Lung (tissue), 11 donors: ENCODE measurements at regions not wholly inside any gene's neighbourhood (a gene's known extent, or its start where the extent isn't known, plus 50 kb on each side); places are given as distances from the start of the nearest gene placed in this dataset.

ENCODE experiments used
- ATAC-seq: fragments of 200-7000 bp; cut with Tn5 transposase; one replicate; pipeline ENCODE4 v1.9.1; 2020; ENCODE audit warnings: moderate number of reproducible peaks; ENCODE audit not compliant: insufficient read depth, low FRiP score
- DNase-seq, 3 donors: peaks; one replicate each; pipeline ENCODE4 v3.0.0-alpha.2; 2013 to 2017
- H3K27ac ChIP-seq, 2 donors: one replicate each; pipeline ENCODE4 v1.5.1; 2013; ENCODE audit warnings: mild to moderate bottlenecking in 2 of 2, moderate library complexity in 2 of 2, control low read depth in 1 of 2, inconsistent platforms in 1 of 2, low read depth in 1 of 2, low read length in 1 of 2
- H3K27me3 ChIP-seq, 3 donors: one replicate each; pipeline ENCODE4 v1.5.1; 2013; ENCODE audit warnings: low read length in 2 of 3; ENCODE audit not compliant: control insufficient read depth in 3 of 3, insufficient read depth in 3 of 3
- H3K36me3 ChIP-seq, 4 donors: one replicate each; pipeline ENCODE4 v1.5.1; 2013; ENCODE audit warnings: low read length in 4 of 4, mild to moderate bottlenecking in 1 of 4, moderate library complexity in 1 of 4; ENCODE audit not compliant: control insufficient read depth in 4 of 4, insufficient read depth in 4 of 4
- H3K4me1 ChIP-seq, 5 donors: one replicate each; pipeline ENCODE4 v1.5.1; 2013; ENCODE audit warnings: low read length in 5 of 5, mild to moderate bottlenecking in 2 of 5, moderate library complexity in 1 of 5; ENCODE audit not compliant: control insufficient read depth in 5 of 5, insufficient read depth in 5 of 5
- H3K4me3 ChIP-seq: one replicate; pipeline ENCODE4 v1.5.1; 2013; ENCODE audit warnings: mild to moderate bottlenecking, control low read depth, moderate library complexity
- H3K9ac ChIP-seq, 2 donors: one replicate each; pipeline ENCODE4 v1.5.1; 2013; ENCODE audit warnings: low read length in 2 of 2, control low read depth in 1 of 2; ENCODE audit not compliant: insufficient read depth in 1 of 2
- H3K9me3 ChIP-seq, 4 donors: one replicate each; pipeline ENCODE4 v1.5.1; 2013; ENCODE audit warnings: low read length in 3 of 4, mild to moderate bottlenecking in 1 of 4, moderate library complexity in 1 of 4; ENCODE audit not compliant: control insufficient read depth in 4 of 4, insufficient read depth in 3 of 4
- CTCF ChIP-seq: IDR thresholded peaks from 2 replicates; pipeline ENCODE4 v1.5.1; 2012; ENCODE audit warnings: mild to moderate bottlenecking; ENCODE audit errors: control extremely low read depth, extremely low read depth
- WGBS, 2 donors: extraction: QIAGEN DNeasy Blood & Tissue Kit; methylation state at CpG; one replicate each; pipeline ENCODE4 v1.1.7; 2013; 5-methylcytosine and 5-hydroxymethylcytosine counted together
- donor health status: control.
- donor health status: control.
- donor health status: Bipolar disorder and iron deficiency.
- donor health status: healthy.
- donor health status: DM: yes; HTN: yes; CAD: no.

GRCh38 chr9:1761807-1762206, 253.3 kb upstream of the SMARCA2 start:
- WGBS, 2 donors = 76 to 78% methylated on average over 4 of the region's 4 CpGs
- no peaks in the 10 kb centered on the region for H3K27me3 ChIP-seq

GRCh38 chr9:1766042-1766441, 249.1 kb upstream of the SMARCA2 start:
- DNase-seq = no peak
- Histone ChIP-seq H3K4me3 (no peak overlapping the region), H3K27me3 (no peaks in the 10 kb centered on the region), H3K9me3 (peaks cover 0 to 4% (median 0%) of the 10 kb centered on the region in 4 donors), H3K27ac (no peak overlapping the region), H3K9ac (no peak overlapping the region), H3K4me1 (no peaks in the 10 kb centered on the region), H3K36me3 (no peaks in the 10 kb centered on the region)
- ATAC-seq = no peak
- no peak for TF ChIP-seq CTCF
- 47 to 49% methylated on average over 2 of the region's 2 CpGs for WGBS, 2 donors

More at GRCh38 chr9:1761807-1762206, 253.3 kb upstream of the SMARCA2 start:
- no peaks in the 10 kb centered on the region for H3K4me1 ChIP-seq
- no peak for DNase-seq
- no peak for TF ChIP-seq CTCF
- no peak overlapping the region for H3K9ac ChIP-seq
- no peaks in the 10 kb centered on the region for H3K9me3 ChIP-seq
- ATAC-seq = no peak
- no peaks in the 10 kb centered on the region for H3K36me3 ChIP-seq
- no peak overlapping the region for H3K4me3 ChIP-seq
- H3K27ac ChIP-seq = no peak overlapping the region

- no peak overlapping the region for H3K9ac ChIP-seq
- H3K27me3 ChIP-seq = no peaks in the 10 kb centered on the region
- ATAC-seq (no peak), DNase-seq (no peak)
- TF ChIP-seq CTCF = no peak
- H3K36me3 ChIP-seq = no peaks in the 10 kb centered on the region
- 52 to 57% methylated on average over 3 of the region's 3 CpGs for WGBS, 2 donors
- no peaks in the 10 kb centered on the region for H3K4me1 ChIP-seq
- peaks cover 0 to 4% (median 2%) of the 10 kb centered on the region in 4 donors for H3K9me3 ChIP-seq
- no peak overlapping the region for H3K27ac ChIP-seq
- no peak overlapping the region for H3K4me3 ChIP-seq
Measured at GRCh38 chr9:1768561-1768960, 246.6 kb upstream of the SMARCA2 start.

- no peak for TF ChIP-seq CTCF
- Histone ChIP-seq H3K27me3 (no peaks in the 10 kb centered on the region), H3K4me1 (no peaks in the 10 kb centered on the region), H3K4me3 (no peak overlapping the region), H3K27ac (no peak overlapping the region), H3K36me3 (no peaks in the 10 kb centered on the region), H3K9me3 (peaks cover 0 to 4% (median 2%) of the 10 kb centered on the region in 4 donors), H3K9ac (no peak overlapping the region)
- ATAC-seq (no peak), DNase-seq (no peak)
- WGBS, 2 donors = 65 to 69% methylated on average over 3 of the region's 3 CpGs
Measured at GRCh38 chr9:1771094-1771789, 243.9 kb upstream of the SMARCA2 start.
